PFSK-1 (cell line): ENCODE measurements at regions not wholly inside any gene's neighbourhood (a gene's known extent, or its start where the extent isn't known, plus 50 kb on each side); places are given as distances from the start of the nearest gene placed in this dataset.

Experiments
- FOXP2 ChIP-seq: optimal IDR thresholded peaks from 2 replicates; pipeline ENCODE3; 2011; ENCODE audit warnings: borderline replicate concordance, control low read depth, inconsistent platforms; ENCODE audit not compliant: insufficient read depth; ENCODE audit errors: extremely low read length, extremely low read depth
- POLR2AphosphoS5 ChIP-seq: IDR thresholded peaks from 2 replicates; pipeline ENCODE4 v1.6.1; 2012; ENCODE audit warnings: low read depth, mild to moderate bottlenecking, control low read depth, low read length, moderate library complexity
- REST ChIP-seq, 2 experiments: IDR thresholded peaks; 2 replicates each; pipeline versions ENCODE4 v1.6.1 to v1.8.0; 2011 to 2012; ENCODE audit warnings: low read depth in 2 of 2, low read length in 2 of 2, control low read depth in 1 of 2, inconsistent platforms in 1 of 2, mild to moderate bottlenecking in 1 of 2, moderate library complexity in 1 of 2; ENCODE audit not compliant: insufficient read depth in 1 of 2
- SIN3A ChIP-seq: IDR thresholded peaks from 2 replicates; pipeline ENCODE4 v1.6.1; 2012; ENCODE audit warnings: mild to moderate bottlenecking, low read length, moderate library complexity, borderline replicate concordance; ENCODE audit not compliant: insufficient read depth
- TAF1 ChIP-seq: IDR thresholded peaks from 2 replicates; pipeline ENCODE4 v1.6.1; 2012; ENCODE audit warnings: low read length, control low read depth, borderline replicate concordance; ENCODE audit not compliant: insufficient read depth

DNA sequence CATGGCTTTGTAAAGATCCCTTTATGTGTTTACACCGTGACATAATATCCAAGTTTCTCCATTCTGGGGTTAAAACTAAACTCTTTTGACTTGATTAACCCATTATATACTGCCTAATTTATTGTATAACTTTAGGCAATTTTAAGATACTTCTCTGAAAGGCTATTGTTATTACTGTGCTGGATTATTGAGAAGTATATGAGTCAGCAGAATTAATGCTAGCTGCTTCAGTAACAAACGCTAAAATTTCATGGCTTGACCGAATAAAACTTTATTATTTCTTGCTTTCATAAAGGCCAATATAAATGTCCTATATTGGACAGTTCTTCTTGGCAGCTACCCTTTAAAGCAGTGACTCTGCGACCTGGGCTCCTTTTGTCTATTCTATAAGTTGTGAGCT lies 853.9 kb downstream of the SORCS3 start:
- TF ChIP-seq POLR2AphosphoS5 = no peak
- no peak for TF ChIP-seq SIN3A
- TF ChIP-seq FOXP2 = no peak
- no peak for TF ChIP-seq REST (IDR thresholded peaks at IDR 0.05; ENCODE audit: insufficient read depth in 1 of 2, low read depth in 2 of 2, low read length in 2 of 2)
- TF ChIP-seq TAF1 = no peak

DNA sequence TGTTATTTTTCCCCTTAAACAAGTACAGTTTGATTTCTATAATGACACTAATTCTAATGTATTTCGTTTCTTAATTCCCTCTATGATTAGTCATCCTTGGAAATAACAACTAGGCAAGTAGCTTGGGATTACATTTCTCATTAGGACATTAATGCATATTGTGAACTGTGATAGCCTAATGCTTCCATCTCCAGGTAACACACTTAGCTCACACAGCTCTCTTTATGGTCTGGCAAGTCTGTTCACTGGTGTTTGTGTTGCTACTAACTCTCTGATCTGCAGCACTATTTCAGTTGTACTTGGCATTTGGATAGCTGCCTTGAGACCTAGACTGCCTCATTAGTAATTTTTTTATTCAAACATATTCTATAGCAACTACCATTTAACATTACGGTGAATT lies 853.2 kb downstream of the SORCS3 start:
- TF ChIP-seq REST (IDR thresholded peaks at IDR 0.05; ENCODE audit: insufficient read depth in 1 of 2, low read depth in 2 of 2, low read length in 2 of 2) (no peak), POLR2AphosphoS5 (no peak), TAF1 (no peak), FOXP2 (no peak), SIN3A (no peak)

DNA sequence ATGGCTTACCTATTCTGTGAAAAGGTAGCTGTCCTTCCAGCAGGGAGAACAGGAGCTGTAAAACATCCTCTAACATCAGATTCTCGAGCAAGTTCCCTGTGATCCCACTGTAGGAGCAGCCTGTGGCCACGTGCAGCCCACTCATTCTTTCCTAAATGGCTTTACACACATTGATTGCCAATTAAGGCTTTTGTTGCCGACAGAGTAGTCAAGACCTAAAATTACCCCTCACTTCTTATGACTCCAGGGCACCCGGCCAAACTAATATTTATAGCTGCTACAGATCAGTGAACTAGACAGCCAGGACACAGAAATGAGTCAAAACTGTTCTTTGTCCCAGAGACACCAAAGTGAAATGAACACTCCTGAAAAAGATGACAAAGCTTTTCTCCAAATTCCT lies 832.1 kb downstream of the SORCS3 start:
- no peak for TF ChIP-seq REST (IDR thresholded peaks at IDR 0.05; ENCODE audit: insufficient read depth in 1 of 2, low read depth in 2 of 2, low read length in 2 of 2)
- no peak for TF ChIP-seq TAF1
- TF ChIP-seq POLR2AphosphoS5 = no peak
- TF ChIP-seq FOXP2 = no peak
- no peak for TF ChIP-seq SIN3A

GRCh38 chr10:105468759-105469158 lies 827.7 kb downstream of the SORCS3 start:
- TF ChIP-seq SIN3A (no peak), POLR2AphosphoS5 (no peak), FOXP2 (no peak), TAF1 (no peak), REST (IDR thresholded peaks at IDR 0.05; ENCODE audit: insufficient read depth in 1 of 2, low read depth in 2 of 2, low read length in 2 of 2) (no peak)

DNA sequence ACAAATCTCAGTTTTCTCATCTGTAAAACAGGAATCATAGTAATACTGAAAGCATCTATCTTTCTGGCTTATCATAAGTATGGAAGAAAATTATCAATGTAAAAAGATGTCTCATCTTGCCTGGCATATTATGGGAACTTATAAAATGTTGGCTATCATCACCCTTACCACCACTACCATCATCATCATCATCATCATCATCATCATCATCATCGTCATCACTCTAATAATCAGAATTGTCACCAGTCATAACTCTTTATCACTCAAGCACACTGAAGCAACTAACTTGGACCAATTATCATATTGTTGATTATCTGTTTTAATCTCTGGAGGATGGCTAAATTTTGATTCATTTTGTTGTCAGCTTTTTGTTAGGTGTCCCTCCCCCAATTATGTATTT lies 825.4 kb downstream of the SORCS3 start:
- no peak for TF ChIP-seq POLR2AphosphoS5
- no peak for TF ChIP-seq FOXP2
- TF ChIP-seq TAF1 = no peak
- TF ChIP-seq SIN3A = no peak
- no peak for TF ChIP-seq REST (IDR thresholded peaks at IDR 0.05; ENCODE audit: insufficient read depth in 1 of 2, low read depth in 2 of 2, low read length in 2 of 2)
